AG09319 (cell line): ENCODE measurements at regions not wholly inside any gene's neighbourhood (a gene's known extent, or its start where the extent isn't known, plus 50 kb on each side); places are given as distances from the start of the nearest gene placed in this dataset.

ENCODE experiments used
- DNase-seq: peaks from one replicate; pipeline ENCODE4 v3.0.0-alpha.2; 2010; ENCODE audit warnings: low read depth; ENCODE audit errors: extremely low read depth
- CTCF ChIP-seq: IDR thresholded peaks from 2 replicates; pipeline ENCODE4 v1.5.1; 2011; ENCODE audit warnings: low read depth, mild to moderate bottlenecking, inconsistent platforms, low read length, moderate library complexity

GRCh38 chr3:72285502-72285901 lies 500.6 kb upstream of the PROK2 start:
- no peak for TF ChIP-seq CTCF
- DNase-seq, result no peak

- no peak for TF ChIP-seq CTCF
These were observed 499.5 kb upstream of the PROK2 start for GRCh38 chr3:72284471-72284870.

GRCh38 chr3:72282918-72283317 lies 498.0 kb upstream of the PROK2 start:
- DNase-seq, result no peak
- TF ChIP-seq CTCF, result no peak

More at GRCh38 chr3:72284471-72284870, 499.5 kb upstream of the PROK2 start:
- DNase-seq, result no peak

GRCh38 chr3:72281551-72281950 lies 496.6 kb upstream of the PROK2 start:
- TF ChIP-seq CTCF, result no peak
- no peak for DNase-seq

GRCh38 chr3:72280876-72281275 lies 495.9 kb upstream of the PROK2 start:
- TF ChIP-seq CTCF, result no peak
- DNase-seq, result no peak

GRCh38 chr3:72279631-72280041 lies 494.7 kb upstream of the PROK2 start:
- TF ChIP-seq CTCF, result no peak
- no peak for DNase-seq

GRCh38 chr3:72279068-72279604 lies 494.2 kb upstream of the PROK2 start:
- no peak for DNase-seq
- TF ChIP-seq CTCF, result no peak
